MCF 10A (cell line): ENCODE measurements at regions not wholly inside any gene's neighbourhood (a gene's known extent, or its start where the extent isn't known, plus 50 kb on each side); places are given as distances from the start of the nearest gene placed in this dataset.

Source experiments
- BruUV-seq: library from RNA; stranded (reverse); fragments of 400-500 nt; replicated peaks from 2 replicates; lab custom pipeline; 2021; lab: Mats Ljungman, UMichigan
- CTCF ChIA-PET: fragments of 300-600 bp; sonication (Branson Sonifier 250); formaldehyde crosslinking; extraction: SDS; loops from one replicate; lab custom pipeline; 2021; ENCODE audit warnings: antibody characterized with exemption, inconsistent platforms; lab: Yijun Ruan, JAX
- POLR2A ChIA-PET: fragments of 300-600, 350-650 bp; sonication (Branson Sonifier 250); formaldehyde crosslinking; extraction: SDS; loops from one replicate; lab custom pipeline; 2020; ENCODE audit warnings: antibody characterized with exemption, inconsistent platforms; lab: Yijun Ruan, JAX
- DNase-seq: peaks from one replicate; pipeline ENCODE4 v3.0.0-alpha.2; 2018; ENCODE audit not compliant: unreplicated experiment
- H3K27ac Mint-ChIP-seq: one replicate; pipeline ENCODE4 v1.8.0; 2022; ENCODE audit warnings: mild to moderate bottlenecking, low read depth, mixed read lengths; ENCODE audit not compliant: unreplicated experiment
- H3K27me3 Mint-ChIP-seq: one replicate; pipeline ENCODE4 v1.8.0; 2022; ENCODE audit warnings: mixed read lengths; ENCODE audit not compliant: insufficient read depth, unreplicated experiment
- H3K36me3 Mint-ChIP-seq: one replicate; pipeline ENCODE4 v1.8.0; 2022; ENCODE audit warnings: mild to moderate bottlenecking, moderate library complexity, mixed read lengths; ENCODE audit not compliant: insufficient read depth, unreplicated experiment
- H3K4me1 Mint-ChIP-seq: one replicate; pipeline ENCODE4 v1.8.0; 2022; ENCODE audit warnings: mixed read lengths; ENCODE audit not compliant: insufficient read depth, unreplicated experiment
- H3K4me3 Mint-ChIP-seq: one replicate; pipeline ENCODE4 v1.8.0; 2022; ENCODE audit warnings: mild to moderate bottlenecking, moderate library complexity, mixed read lengths; ENCODE audit not compliant: unreplicated experiment
- H3K9me3 Mint-ChIP-seq: one replicate; pipeline ENCODE4 v1.8.0; 2022; ENCODE audit warnings: mixed read lengths; ENCODE audit not compliant: unreplicated experiment
- CTCF ChIP-seq: fragments of 200-600 bp; IDR thresholded peaks from one replicate; pipeline ENCODE4 v1.8.0; 2022; ENCODE audit warnings: antibody characterized with exemption, mild to moderate bottlenecking; ENCODE audit not compliant: unreplicated experiment
- intact Hi-C: fragments of 100-400 bp; cut with micrococcal nuclease; formaldehyde crosslinking; loops from 2 replicates; pipeline ENCODE4 v1.14.1; 2022

- ChIA-PET CTCF (interaction anchor here (0.6 to 0.7 kb wide), 2 partner anchors 601 to 1159 kb away, joined by 3 to 4 read pairs; no protein-coding TSS in a partner anchor), POLR2A (no interaction called here)
- intact Hi-C loops = no loop called here
- BruUV-seq = no TSS peak
- Mint-ChIP-seq H3K4me3 (no peak overlapping the region), H3K36me3 (no peaks in the 10 kb centered on the region), H3K27ac (no peak overlapping the region), H3K9me3 (no peaks in the 10 kb centered on the region), H3K4me1 (no peaks in the 10 kb centered on the region), H3K27me3 (no peaks in the 10 kb centered on the region)
- no peak for DNase-seq
- no peak for TF ChIP-seq CTCF
Observed at GRCh38 chr12:24244231-24244630, 294.8 kb upstream of the SOX5 start.

GRCh38 chr12:24240707-24241106 lies 291.2 kb upstream of the SOX5 start:
- POLR2A ChIA-PET = interaction anchor here (0.6 kb wide), 1 partner anchor 236 kb away, joined by 3 read pairs; no protein-coding TSS in a partner anchor
- CTCF ChIA-PET = no interaction called here
- TF ChIP-seq CTCF = no peak

GRCh38 chr12:24233519-24234246 lies 284.2 kb upstream of the SOX5 start:
- Mint-ChIP-seq H3K4me1 (no peaks in the 10 kb centered on the region), H3K9me3 (no peaks in the 10 kb centered on the region), H3K27me3 (no peaks in the 10 kb centered on the region), H3K36me3 (no peaks in the 10 kb centered on the region), H3K4me3 (no peak overlapping the region), H3K27ac (no peak overlapping the region)
- intact Hi-C loops = no loop called here
- POLR2A ChIA-PET = no interaction called here
- no peak for DNase-seq
- CTCF ChIA-PET = interaction anchor here (0.8 kb wide), 1 partner anchor 8 kb away, joined by 3 read pairs; no protein-coding TSS in a partner anchor
- BruUV-seq = no TSS peak
- no peak for TF ChIP-seq CTCF

More at GRCh38 chr12:24240707-24241106, 291.2 kb upstream of the SOX5 start:
- Mint-ChIP-seq H3K27me3 (no peaks in the 10 kb centered on the region), H3K9me3 (no peaks in the 10 kb centered on the region), H3K4me3 (no peak overlapping the region), H3K36me3 (no peaks in the 10 kb centered on the region), H3K27ac (no peak overlapping the region), H3K4me1 (no peaks in the 10 kb centered on the region)
- DNase-seq = no peak
- intact Hi-C loops = no loop called here
- BruUV-seq = no TSS peak

GRCh38 chr12:24232531-24232930 lies 283.1 kb upstream of the SOX5 start:
- no peak for TF ChIP-seq CTCF
- Mint-ChIP-seq H3K27me3 (no peaks in the 10 kb centered on the region), H3K9me3 (no peaks in the 10 kb centered on the region), H3K4me3 (no peak overlapping the region), H3K27ac (no peak overlapping the region), H3K36me3 (no peaks in the 10 kb centered on the region), H3K4me1 (peaks cover 6% of the 10 kb centered on the region)
- DNase-seq = no peak
- BruUV-seq = no TSS peak
- POLR2A ChIA-PET = no interaction called here
- intact Hi-C loops = no loop called here
- CTCF ChIA-PET = interaction anchor here (0.8 kb wide), 1 partner anchor 9 kb away, joined by 3 read pairs; no protein-coding TSS in a partner anchor
